HEK293T (cell line): ENCODE measurements at regions not wholly inside any gene's neighbourhood (a gene's known extent, or its start where the extent isn't known, plus 50 kb on each side); places are given as distances from the start of the nearest gene placed in this dataset.

Source experiments
- CTCF ChIA-PET: fragments of 350-600 bp; formaldehyde crosslinking; extraction: SDS; loops from one replicate; lab custom pipeline; 2021; ENCODE audit warnings: antibody characterized with exemption, inconsistent platforms; lab: Yijun Ruan, JAX
- POLR2A ChIA-PET: fragments of 350-600 bp; formaldehyde crosslinking; extraction: SDS; loops from one replicate; lab custom pipeline; 2020; ENCODE audit warnings: antibody characterized with exemption, inconsistent platforms; lab: Yijun Ruan, JAX
- DNase-seq: peaks from one replicate; pipeline ENCODE4 v3.0.0; 2012; ENCODE audit warnings: mixed read lengths; ENCODE audit errors: extremely low spot score
- ARNT ChIP-seq: fragments of 450-650 bp; IDR thresholded peaks from 2 replicates; pipeline ENCODE4 v1.6.1; 2017; ENCODE audit warnings: mild to moderate bottlenecking
- BHLHE40 ChIP-seq: fragments of 450-650 bp; IDR thresholded peaks from 2 replicates; pipeline ENCODE4 v1.6.1; 2016; ENCODE audit warnings: mild to moderate bottlenecking, moderate library complexity, borderline replicate concordance
- CTBP1 ChIP-seq: fragments of 450-650 bp; IDR thresholded peaks from 2 replicates; pipeline ENCODE4 v1.6.1; 2016; ENCODE audit warnings: borderline replicate concordance
- ELF4 ChIP-seq: fragments of 450-650 bp; IDR thresholded peaks from 2 replicates; pipeline ENCODE4 v1.6.1; 2017; ENCODE audit warnings: antibody characterized with exemption
- FOXA1 ChIP-seq: fragments of 450-650 bp; IDR thresholded peaks from 2 replicates; pipeline ENCODE4 v1.6.1; 2016; ENCODE audit warnings: mild to moderate bottlenecking
- FOXK2 ChIP-seq: fragments of 450-650 bp; IDR thresholded peaks from 2 replicates; pipeline ENCODE4 v1.6.1; 2016; ENCODE audit warnings: mild to moderate bottlenecking
- FOXM1 ChIP-seq: fragments of 450-650 bp; IDR thresholded peaks from 2 replicates; pipeline ENCODE4 v1.6.1; 2017; ENCODE audit warnings: mild to moderate bottlenecking, borderline replicate concordance
- HDGF ChIP-seq: fragments of 450-650 bp; IDR thresholded peaks from 2 replicates; pipeline ENCODE4 v1.6.1; 2017; ENCODE audit warnings: antibody characterized with exemption, borderline replicate concordance
- L3MBTL2 ChIP-seq: fragments of 450-650 bp; conservative IDR thresholded peaks from 2 replicates; pipeline ENCODE4 v1.6.1; 2016; ENCODE audit warnings: mild to moderate bottlenecking
- LEF1 ChIP-seq: fragments of 450-650 bp; IDR thresholded peaks from 2 replicates; pipeline ENCODE4 v1.6.1; 2017; ENCODE audit warnings: mild to moderate bottlenecking, borderline replicate concordance
- NFRKB ChIP-seq: fragments of 450-650 bp; IDR thresholded peaks from 2 replicates; pipeline ENCODE4 v1.6.1; 2016; ENCODE audit warnings: mild to moderate bottlenecking, moderate library complexity
- SP1 ChIP-seq: fragments of 450-650 bp; IDR thresholded peaks from 2 replicates; pipeline ENCODE4 v1.6.1; 2017
- SUZ12 ChIP-seq: fragments of 450-650 bp; IDR thresholded peaks from 2 replicates; pipeline ENCODE4 v1.6.1; 2016; ENCODE audit warnings: mild to moderate bottlenecking
- TARDBP ChIP-seq: fragments of 450-650 bp; IDR thresholded peaks from 2 replicates; pipeline ENCODE4 v1.6.1; 2016
- ZNF384 ChIP-seq: fragments of 450-650 bp; IDR thresholded peaks from 2 replicates; pipeline ENCODE4 v1.6.1; 2016
- TF ChIP-seq, protein P1 (sequence below): fragments of 450-650 bp; IDR thresholded peaks from 2 replicates; pipeline ENCODE4 v1.6.1; 2016

GRCh38 chr5:71996789-71997188 lies 110.5 kb upstream of the MAP1B start:
- no peak for TF ChIP-seq FOXM1
- no peak for TF ChIP-seq BHLHE40
- TF ChIP-seq, protein P1, sequence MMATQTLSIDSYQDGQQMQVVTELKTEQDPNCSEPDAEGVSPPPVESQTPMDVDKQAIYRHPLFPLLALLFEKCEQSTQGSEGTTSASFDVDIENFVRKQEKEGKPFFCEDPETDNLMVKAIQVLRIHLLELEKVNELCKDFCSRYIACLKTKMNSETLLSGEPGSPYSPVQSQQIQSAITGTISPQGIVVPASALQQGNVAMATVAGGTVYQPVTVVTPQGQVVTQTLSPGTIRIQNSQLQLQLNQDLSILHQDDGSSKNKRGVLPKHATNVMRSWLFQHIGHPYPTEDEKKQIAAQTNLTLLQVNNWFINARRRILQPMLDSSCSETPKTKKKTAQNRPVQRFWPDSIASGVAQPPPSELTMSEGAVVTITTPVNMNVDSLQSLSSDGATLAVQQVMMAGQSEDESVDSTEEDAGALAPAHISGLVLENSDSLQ: no peak
- no peak for TF ChIP-seq ZNF384
- no peak for TF ChIP-seq LEF1
- no peak for TF ChIP-seq SUZ12
- no peak for TF ChIP-seq TARDBP
- no peak for TF ChIP-seq ELF4
- no peak for TF ChIP-seq L3MBTL2
- TF ChIP-seq FOXK2: no peak
- no peak for TF ChIP-seq FOXA1
- no peak for TF ChIP-seq CTBP1
- TF ChIP-seq ARNT: no peak
- TF ChIP-seq NFRKB: no peak
- no peak for TF ChIP-seq HDGF
- TF ChIP-seq SP1: no peak
- DNase-seq: no peak
- POLR2A ChIA-PET: no interaction called here
- CTCF ChIA-PET: no interaction called here

DNA sequence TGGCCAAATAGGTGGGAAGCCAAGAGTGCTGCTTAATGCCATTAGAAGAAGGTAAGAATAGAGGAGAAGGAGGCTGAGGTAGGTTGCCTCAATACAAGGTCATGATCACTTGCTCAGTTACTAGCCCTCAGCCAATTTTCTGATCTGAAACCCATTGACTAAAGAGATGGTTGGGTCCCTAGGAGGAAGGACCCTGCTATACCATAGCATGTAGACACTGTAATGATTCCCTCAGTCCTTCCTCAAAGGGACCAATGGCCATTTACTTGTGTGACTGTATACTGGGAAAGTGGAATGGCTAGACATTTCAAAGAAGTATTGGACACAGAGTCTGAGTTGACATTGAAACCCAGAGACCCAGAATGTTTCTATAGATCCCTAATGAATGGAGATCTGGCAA lies 108.5 kb upstream of the MAP1B start:
- POLR2A ChIA-PET: no interaction called here
- CTCF ChIA-PET: no interaction called here
- no peak for DNase-seq
- TF ChIP-seq ZNF384 (no peak), SUZ12 (no peak), FOXK2 (no peak), CTBP1 (no peak), ELF4 (no peak), FOXA1 (no peak), TARDBP (no peak), LEF1 (no peak), FOXM1 (no peak), L3MBTL2 (no peak), HDGF (no peak), ARNT (no peak), SP1 (no peak), BHLHE40 (no peak)
- TF ChIP-seq, protein P1: no peak

DNA sequence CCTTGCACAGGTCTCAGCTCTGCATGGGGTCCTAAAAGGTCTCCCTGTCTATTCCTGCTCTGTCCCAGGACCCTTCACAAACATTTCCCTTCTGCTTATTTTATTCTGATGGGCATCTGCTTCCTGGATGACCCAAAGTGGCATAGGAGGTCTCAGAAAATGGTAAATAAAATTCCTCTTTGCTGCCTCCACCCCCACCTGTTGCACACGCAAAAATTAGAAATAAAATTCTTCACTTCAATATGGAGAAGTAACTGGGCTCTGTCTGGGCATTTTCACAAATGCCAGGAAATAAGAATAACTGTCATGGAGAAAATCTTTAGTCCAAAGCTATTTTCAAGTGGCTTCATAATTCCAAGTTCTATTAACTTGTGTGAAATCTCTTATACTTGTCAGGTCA lies 106.6 kb upstream of the MAP1B start:
- POLR2A ChIA-PET: no interaction called here

DNA sequence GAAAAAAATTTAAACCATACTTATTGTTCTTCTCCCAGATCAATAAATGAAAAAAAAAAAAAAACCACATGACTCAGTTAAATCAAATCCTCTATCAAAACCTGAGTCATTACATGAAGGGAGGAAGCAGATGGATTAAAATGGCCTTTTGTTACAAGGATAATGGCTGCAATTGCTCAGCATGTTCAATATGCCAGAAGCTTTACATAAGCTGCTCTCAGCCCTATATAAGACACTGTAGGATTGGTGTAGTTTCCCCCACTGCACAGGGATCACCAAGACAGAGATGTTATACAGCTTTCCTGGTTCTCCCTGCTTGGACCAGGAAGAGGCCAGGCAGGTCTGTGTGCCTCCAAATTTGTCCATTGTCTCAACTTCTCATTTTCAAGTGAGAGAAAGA lies 101.6 kb upstream of the MAP1B start:
- DNase-seq: no peak
- POLR2A ChIA-PET: no interaction called here
- TF ChIP-seq ARNT: no peak
- no peak for TF ChIP-seq FOXA1
- TF ChIP-seq LEF1: no peak
- no peak for TF ChIP-seq ZNF384
- TF ChIP-seq BHLHE40: no peak
- no peak for TF ChIP-seq ELF4
- no peak for TF ChIP-seq SUZ12
- no peak for TF ChIP-seq FOXM1
- TF ChIP-seq, protein P1: no peak
- no peak for TF ChIP-seq NFRKB
- TF ChIP-seq HDGF: no peak
- no peak for TF ChIP-seq CTBP1
- no peak for TF ChIP-seq FOXK2
- TF ChIP-seq SP1: no peak
- TF ChIP-seq L3MBTL2: no peak
- no peak for TF ChIP-seq TARDBP
- CTCF ChIA-PET: no interaction called here

More for the DNA sequence above, 106.6 kb upstream of the MAP1B start:
- CTCF ChIA-PET: interaction anchor here (0.6 kb wide), 1 partner anchor 16 kb away, joined by 4 read pairs; no protein-coding TSS in a partner anchor
- no peak for DNase-seq
- TF ChIP-seq ZNF384 (no peak), SP1 (no peak), BHLHE40 (no peak), TARDBP (no peak), NFRKB (no peak), ELF4 (no peak), FOXA1 (no peak), FOXK2 (no peak), HDGF (no peak), L3MBTL2 (no peak), SUZ12 (no peak)
- TF ChIP-seq, protein P1: no peak

DNA sequence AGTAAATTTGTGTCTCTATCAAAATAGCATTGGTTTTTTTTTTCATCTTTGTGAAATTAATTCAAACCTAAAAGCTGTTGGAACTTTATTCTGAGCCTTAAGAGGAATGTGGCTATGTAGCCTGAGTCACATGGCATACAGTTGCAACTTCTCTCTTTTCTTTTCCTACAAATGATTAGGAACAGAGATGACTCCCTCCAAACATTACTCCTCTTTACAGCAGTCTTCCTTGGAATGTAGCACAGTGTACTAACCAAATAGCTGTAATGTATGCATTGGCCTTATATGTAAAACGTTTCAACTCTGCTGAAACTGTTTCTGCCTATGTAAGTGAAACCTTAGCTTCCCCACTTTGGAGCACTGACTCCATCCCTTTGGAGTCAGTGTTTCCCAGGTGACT lies 100.9 kb upstream of the MAP1B start:
- ChIA-PET CTCF (no interaction called here), POLR2A (no interaction called here)
- no peak for TF ChIP-seq LEF1
- TF ChIP-seq ARNT: no peak
- DNase-seq: no peak

- ChIA-PET POLR2A (no interaction called here), CTCF (no interaction called here)
- no peak for DNase-seq
- TF ChIP-seq TARDBP (no peak), FOXA1 (no peak), CTBP1 (no peak), SP1 (no peak), ZNF384 (no peak), LEF1 (no peak), ARNT (no peak), BHLHE40 (no peak), FOXK2 (no peak), L3MBTL2 (no peak), NFRKB (no peak), SUZ12 (no peak), ELF4 (no peak), FOXM1 (no peak), HDGF (no peak)
- TF ChIP-seq, protein P1: no peak
Observed at GRCh38 chr5:72007336-72008111, 99.8 kb upstream of the MAP1B start.
